ENCODE measurements at regions not wholly inside any gene's neighbourhood (a gene's known extent, or its start where the extent isn't known, plus 50 kb on each side); places are given as distances from the start of the nearest gene placed in this dataset.

GRCh38 chrX:39765327-39765726, 332.4 kb downstream of the BCOR start:
- TF ChIP-seq EP300 (IDR thresholded peaks at IDR 0.05; ENCODE audit: low read length) (no peak), POLR2AphosphoS2 (IDR thresholded peaks at IDR 0.05; ENCODE audit: low read length) (no peak), ZNF384 (IDR thresholded peaks at IDR 0.05; ENCODE audit: low read depth, low read length) (no peak), STAT5A (IDR thresholded peaks at IDR 0.05; ENCODE audit: borderline replicate concordance, low read length) (no peak), POLR2A (conservative IDR thresholded peaks at IDR 0.05) (no peak), SMAD3 (CRISPR knock-in tag; conservative IDR thresholded peaks at IDR 0.05) (no peak), TCF7 (IDR thresholded peaks at IDR 0.05; ENCODE audit: borderline replicate concordance) (no peak), TBP (optimal IDR thresholded peaks at IDR 0.05; ENCODE audit: low read depth, low read length) (no peak)
